HEK293 (cell line): ENCODE measurements at regions not wholly inside any gene's neighbourhood (a gene's known extent, or its start where the extent isn't known, plus 50 kb on each side); places are given as distances from the start of the nearest gene placed in this dataset.

Experiments used
- CTCF ChIA-PET: fragments of 350-600 bp; formaldehyde crosslinking; extraction: SDS; loops from one replicate; lab custom pipeline; 2021; ENCODE audit warnings: antibody characterized with exemption; lab: Yijun Ruan, JAX
- POLR2A ChIA-PET: fragments of 300-600 bp; formaldehyde crosslinking; extraction: SDS; loops from one replicate; lab custom pipeline; 2020; ENCODE audit warnings: antibody characterized with exemption, inconsistent platforms; lab: Yijun Ruan, JAX
- H3K27ac ChIP-seq: fragments of 200-500 bp; sonication (Bioruptor generic); 2 replicates; pipeline ENCODE4 v1.5.1; 2014; ENCODE audit warnings: low read depth, low read length, control low read depth, inconsistent platforms; ENCODE audit errors: extremely low read depth
- H3K36me3 ChIP-seq, 2 experiments: fragments of 200-500 bp in 1 of 2; sonication (Bioruptor generic) in 1 of 2; 1 replicate in 1 of 2; 2 replicates in 1 of 2; pipeline ENCODE4 v1.5.1; 2014 to 2017; ENCODE audit warnings: inconsistent platforms in 2 of 2, low read length in 2 of 2; ENCODE audit not compliant: control insufficient read depth in 2 of 2, insufficient read depth in 1 of 2
- H3K4me1 ChIP-seq: fragments of 200-500 bp; sonication (Bioruptor generic); 2 replicates; pipeline ENCODE4 v1.5.1; 2014; ENCODE audit warnings: mild to moderate bottlenecking, low read length, inconsistent platforms; ENCODE audit not compliant: control insufficient read depth, insufficient read depth
- H3K4me3 ChIP-seq: 2 replicates; pipeline ENCODE4 v1.5.1; 2011; ENCODE audit warnings: low read depth, mild to moderate bottlenecking, control low read depth, low read length, moderate library complexity
- H3K9me3 ChIP-seq: fragments of 200-500 bp; sonication (Bioruptor generic); 2 replicates; pipeline ENCODE4 v1.5.1; 2014; ENCODE audit warnings: low read depth, low read length, inconsistent platforms; ENCODE audit not compliant: control insufficient read depth, insufficient read depth
- AEBP2 ChIP-seq: fragments of 450-650 bp; formaldehyde crosslinking; IDR thresholded peaks from 2 replicates; pipeline ENCODE4 v1.5.1; 2016; ENCODE audit warnings: missing biosample characterization, missing genetic modification characterization, borderline replicate concordance
- BCL6B ChIP-seq: fragments of 450-650 bp; formaldehyde crosslinking; IDR thresholded peaks from 2 replicates; pipeline ENCODE4 v1.5.1; 2017; ENCODE audit warnings: missing biosample characterization, missing genetic modification characterization
- HOXC10 ChIP-seq: sonication (generic); formaldehyde crosslinking; IDR thresholded peaks from 2 replicates; pipeline ENCODE4 v1.8.1; 2023; ENCODE audit warnings: mild to moderate bottlenecking, missing genetic modification reagents
- KLF17 ChIP-seq: fragments of 450-650 bp; formaldehyde crosslinking; IDR thresholded peaks from 2 replicates; pipeline ENCODE4 v1.5.1; 2016; ENCODE audit warnings: missing biosample characterization, missing genetic modification characterization
- OSR2 ChIP-seq: fragments of 450-650 bp; formaldehyde crosslinking; IDR thresholded peaks from 2 replicates; pipeline ENCODE4 v1.5.1; 2016; ENCODE audit warnings: missing biosample characterization, missing genetic modification characterization
- SP2 ChIP-seq: fragments of 450-650 bp; formaldehyde crosslinking; IDR thresholded peaks from 2 replicates; pipeline ENCODE4 v1.5.1; 2016; ENCODE audit warnings: missing biosample characterization, missing genetic modification characterization
- ZBTB21 ChIP-seq: fragments of 450-650 bp; formaldehyde crosslinking; IDR thresholded peaks from 2 replicates; pipeline ENCODE4 v1.5.1; 2017; ENCODE audit warnings: missing biosample characterization, missing genetic modification characterization
- ZBTB48 ChIP-seq: fragments of 450-650 bp; formaldehyde crosslinking; IDR thresholded peaks from 2 replicates; pipeline ENCODE4 v1.5.1; 2016; ENCODE audit warnings: missing biosample characterization, missing genetic modification characterization
- ZNF138 ChIP-seq: fragments of 450-650 bp; formaldehyde crosslinking; IDR thresholded peaks from 2 replicates; pipeline ENCODE4 v1.5.1; 2016; ENCODE audit warnings: missing biosample characterization, missing genetic modification characterization, borderline replicate concordance
- ZNF16 ChIP-seq: fragments of 450-650 bp; formaldehyde crosslinking; IDR thresholded peaks from 2 replicates; pipeline ENCODE4 v1.5.1; 2016; ENCODE audit warnings: low read depth, missing biosample characterization, missing genetic modification characterization
- ZNF18 ChIP-seq: fragments of 450-650 bp; formaldehyde crosslinking; IDR thresholded peaks from 2 replicates; pipeline ENCODE4 v1.5.1; 2016; ENCODE audit warnings: missing biosample characterization, missing genetic modification characterization
- ZNF19 ChIP-seq: fragments of 450-650 bp; formaldehyde crosslinking; IDR thresholded peaks from 2 replicates; pipeline ENCODE4; 2016; ENCODE audit warnings: missing biosample characterization, missing genetic modification characterization, low read depth
- ZNF24 ChIP-seq: fragments of 450-650 bp; formaldehyde crosslinking; IDR thresholded peaks from 2 replicates; pipeline ENCODE4 v1.5.1; 2016; ENCODE audit warnings: missing biosample characterization, missing genetic modification characterization
- ZNF266 ChIP-seq: fragments of 450-650 bp; formaldehyde crosslinking; IDR thresholded peaks from 2 replicates; pipeline ENCODE4 v1.5.1; 2016; ENCODE audit warnings: missing biosample characterization, missing genetic modification characterization, low read depth
- ZNF324 ChIP-seq: fragments of 450-650 bp; formaldehyde crosslinking; IDR thresholded peaks from 2 replicates; pipeline ENCODE4 v1.5.1; 2016; ENCODE audit warnings: missing biosample characterization, missing genetic modification characterization
- ZNF449 ChIP-seq: fragments of 450-650 bp; formaldehyde crosslinking; IDR thresholded peaks from 2 replicates; pipeline ENCODE4 v1.5.1; 2017; ENCODE audit warnings: missing biosample characterization, mild to moderate bottlenecking, missing genetic modification characterization, moderate library complexity
- ZNF529 ChIP-seq: fragments of 450-650 bp; formaldehyde crosslinking; IDR thresholded peaks from 2 replicates; pipeline ENCODE4 v1.5.1; 2017; ENCODE audit warnings: missing genetic modification characterization, missing biosample characterization; ENCODE audit not compliant: insufficient replicate concordance
- ZNF610 ChIP-seq: fragments of 450-650 bp; formaldehyde crosslinking; IDR thresholded peaks from 2 replicates; pipeline ENCODE4 v1.5.1; 2016; ENCODE audit warnings: missing biosample characterization, missing genetic modification characterization, borderline replicate concordance
- ZNF624 ChIP-seq: fragments of 450-650 bp; formaldehyde crosslinking; IDR thresholded peaks from 2 replicates; pipeline ENCODE4 v1.5.1; 2017; ENCODE audit warnings: missing biosample characterization, missing genetic modification characterization
- ZNF660 ChIP-seq: fragments of 450-650 bp; IDR thresholded peaks from 2 replicates; pipeline ENCODE4 v1.5.1; 2018; ENCODE audit warnings: missing biosample characterization, mild to moderate bottlenecking, missing genetic modification characterization
- ZNF670 ChIP-seq: fragments of 450-650 bp; formaldehyde crosslinking; IDR thresholded peaks from 2 replicates; pipeline ENCODE4 v1.5.1; 2016; ENCODE audit warnings: missing biosample characterization, missing genetic modification characterization, low read depth
- ZNF830 ChIP-seq: fragments of 450-650 bp; IDR thresholded peaks from 2 replicates; pipeline ENCODE4 v1.5.0; 2018; ENCODE audit warnings: missing biosample characterization, missing genetic modification characterization, low read depth, mild to moderate bottlenecking, moderate library complexity
- ZSCAN30 ChIP-seq: fragments of 450-650 bp; IDR thresholded peaks from 2 replicates; pipeline ENCODE4 v1.5.1; 2018; ENCODE audit warnings: missing biosample characterization, mild to moderate bottlenecking, missing genetic modification characterization, moderate library complexity
- ZSCAN5A ChIP-seq: fragments of 450-650 bp; formaldehyde crosslinking; IDR thresholded peaks from 2 replicates; pipeline ENCODE4 v1.5.1; 2016; ENCODE audit warnings: missing biosample characterization, missing genetic modification characterization

GRCh38 chr3:55380561-55380960 lies 106.5 kb downstream of the WNT5A start:
- TF ChIP-seq ZNF624: no peak
- TF ChIP-seq ZNF610 (tag by site-specific recombination): no peak
- TF ChIP-seq ZSCAN5A: no peak
- no peak for TF ChIP-seq ZNF266
- no peak for TF ChIP-seq ZBTB21
- no peak for TF ChIP-seq AEBP2 (tag by site-specific recombination)
- TF ChIP-seq ZNF449 (tag by site-specific recombination): no peak
- no peak for TF ChIP-seq ZNF830 (tag by site-specific recombination)
- TF ChIP-seq ZNF138 (tag by site-specific recombination): no peak
- no peak for TF ChIP-seq KLF17 (tag by site-specific recombination)
- TF ChIP-seq ZNF19 (tag by site-specific recombination): no peak
- TF ChIP-seq BCL6B: no peak
- TF ChIP-seq OSR2 (tag by site-specific recombination): no peak
- TF ChIP-seq ZNF324 (tag by site-specific recombination): no peak
- no peak for TF ChIP-seq ZSCAN30 (tag by site-specific recombination)
- no peak for TF ChIP-seq ZNF660
- H3K36me3 ChIP-seq: no peaks in the 10 kb centered on the region
- no peak overlapping the region for H3K4me3 ChIP-seq
- H3K9me3 ChIP-seq: no peaks in the 10 kb centered on the region
- no peaks in the 10 kb centered on the region for H3K4me1 ChIP-seq
- H3K27ac ChIP-seq: no peak overlapping the region
- ChIA-PET CTCF (no interaction called here), POLR2A (no interaction called here)

GRCh38 chr3:55376753-55377347 lies 110.3 kb downstream of the WNT5A start:
- Histone ChIP-seq H3K36me3 (no peaks in the 10 kb centered on the region), H3K4me1 (no peaks in the 10 kb centered on the region), H3K4me3 (no peak overlapping the region), H3K27ac (no peak overlapping the region), H3K9me3 (no peaks in the 10 kb centered on the region)
- TF ChIP-seq ZNF16 (tag by site-specific recombination): no peak
- TF ChIP-seq ZBTB48 (tag by site-specific recombination): no peak
- no peak for TF ChIP-seq ZNF670 (tag by site-specific recombination)
- no peak for TF ChIP-seq KLF17 (tag by site-specific recombination)
- TF ChIP-seq ZNF18 (tag by site-specific recombination): no peak
- TF ChIP-seq SP2: no peak
- TF ChIP-seq ZNF529: no peak
- TF ChIP-seq ZBTB21: no peak
- no peak for TF ChIP-seq ZNF24 (tag by site-specific recombination)
- TF ChIP-seq HOXC10: no peak
- ChIA-PET POLR2A (no interaction called here), CTCF (no interaction called here)
